Adrenal gland (tissue), 5 donors: ENCODE measurements at regions not wholly inside any gene's neighbourhood (a gene's known extent, or its start where the extent isn't known, plus 50 kb on each side); places are given as distances from the start of the nearest gene placed in this dataset.

Experiments used
- POLR2A ChIP-seq, 2 donors: fragments of 450-650 bp; IDR thresholded peaks; one replicate each; pipeline ENCODE4 v1.6.1; 2017; ENCODE audit warnings: antibody characterized with exemption in 2 of 2, mild to moderate bottlenecking in 2 of 2, moderate library complexity in 1 of 2
- TF ChIP-seq, protein P1 (sequence below), 6 experiments: fragments of 450-650 bp in 4 of 6; fragments of 200-600 bp in 2 of 6; sonication (generic) in 1 of 6; IDR thresholded peaks; 1 replicate in 5 of 6; 2 replicates in 1 of 6; pipeline versions ENCODE4 v1.5.1 to v1.8.0; 2016 to 2021; ENCODE audit warnings: antibody characterized with exemption in 6 of 6, mild to moderate bottlenecking in 2 of 6, moderate library complexity in 1 of 6
- donor health status: DM: no; HTN: no; CAD: no.

DNA sequence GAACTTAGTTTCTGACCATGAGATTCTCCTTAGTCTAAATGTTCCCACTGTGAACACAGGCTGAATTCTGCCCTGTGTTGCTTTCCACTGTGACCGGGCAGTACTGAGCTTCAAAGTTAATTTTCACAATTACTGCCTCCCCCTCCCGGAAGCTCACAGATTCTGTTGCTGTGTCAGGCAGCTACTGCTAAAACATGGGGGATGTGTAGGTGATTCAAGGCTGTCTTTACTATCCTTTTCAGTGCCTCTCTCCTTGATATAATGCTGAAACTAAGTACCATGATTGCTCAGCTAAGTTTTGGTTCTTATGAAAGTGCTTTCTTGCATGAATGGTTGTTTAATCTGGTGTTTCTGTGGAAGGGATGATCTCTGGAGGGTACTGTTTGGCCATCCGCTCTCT lies 428.3 kb upstream of the NOVA1 start:
- TF ChIP-seq, protein P1, sequence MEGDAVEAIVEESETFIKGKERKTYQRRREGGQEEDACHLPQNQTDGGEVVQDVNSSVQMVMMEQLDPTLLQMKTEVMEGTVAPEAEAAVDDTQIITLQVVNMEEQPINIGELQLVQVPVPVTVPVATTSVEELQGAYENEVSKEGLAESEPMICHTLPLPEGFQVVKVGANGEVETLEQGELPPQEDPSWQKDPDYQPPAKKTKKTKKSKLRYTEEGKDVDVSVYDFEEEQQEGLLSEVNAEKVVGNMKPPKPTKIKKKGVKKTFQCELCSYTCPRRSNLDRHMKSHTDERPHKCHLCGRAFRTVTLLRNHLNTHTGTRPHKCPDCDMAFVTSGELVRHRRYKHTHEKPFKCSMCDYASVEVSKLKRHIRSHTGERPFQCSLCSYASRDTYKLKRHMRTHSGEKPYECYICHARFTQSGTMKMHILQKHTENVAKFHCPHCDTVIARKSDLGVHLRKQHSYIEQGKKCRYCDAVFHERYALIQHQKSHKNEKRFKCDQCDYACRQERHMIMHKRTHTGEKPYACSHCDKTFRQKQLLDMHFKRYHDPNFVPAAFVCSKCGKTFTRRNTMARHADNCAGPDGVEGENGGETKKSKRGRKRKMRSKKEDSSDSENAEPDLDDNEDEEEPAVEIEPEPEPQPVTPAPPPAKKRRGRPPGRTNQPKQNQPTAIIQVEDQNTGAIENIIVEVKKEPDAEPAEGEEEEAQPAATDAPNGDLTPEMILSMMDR (IDR thresholded peaks at IDR 0.05): no peak
- TF ChIP-seq POLR2A (IDR thresholded peaks at IDR 0.05): no peak
